ENCODE measurements at regions not wholly inside any gene's neighbourhood (a gene's known extent, or its start where the extent isn't known, plus 50 kb on each side); places are given as distances from the start of the nearest gene placed in this dataset.
"Not testable (repeated sequence)": the region's sequence is repeated elsewhere in the genome, so short reads cannot be mapped to it uniquely, and the experiment has no call there.

GRCh38 chr21:9026729-9027416, 1494.5 kb upstream of the TPTE start:
- FAIRE-seq = not testable (repeated sequence)

- not testable (repeated sequence) for FAIRE-seq
Measured at GRCh38 chr21:9027417-9027800, 1494.0 kb upstream of the TPTE start.

- FAIRE-seq = not testable (repeated sequence)
Measured at GRCh38 chr21:9028624-9029431, 1492.6 kb upstream of the TPTE start.

- not testable (repeated sequence) for FAIRE-seq
Measured at GRCh38 chr21:9030141-9030665, 1491.2 kb upstream of the TPTE start.

GRCh38 chr21:9031482-9032374, 1489.7 kb upstream of the TPTE start:
- FAIRE-seq = not testable (repeated sequence)

- not testable (repeated sequence) for FAIRE-seq
Measured at GRCh38 chr21:9032547-9032946, 1488.8 kb upstream of the TPTE start.

- FAIRE-seq = not testable (repeated sequence)
Measured at GRCh38 chr21:9033295-9033694, 1488.1 kb upstream of the TPTE start.

- not testable (repeated sequence) for FAIRE-seq
Measured at GRCh38 chr21:9034491-9035200, 1486.7 kb upstream of the TPTE start.

GRCh38 chr21:9035225-9035624, 1486.2 kb upstream of the TPTE start:
- not testable (repeated sequence) for FAIRE-seq

- FAIRE-seq = not testable (repeated sequence)
Measured at GRCh38 chr21:9035970-9036369, 1485.4 kb upstream of the TPTE start.

GRCh38 chr21:9036966-9037587, 1484.3 kb upstream of the TPTE start:
- FAIRE-seq = not testable (repeated sequence)

GRCh38 chr21:9037588-9038544, 1483.5 kb upstream of the TPTE start:
- FAIRE-seq = not testable (repeated sequence)

- not testable (repeated sequence) for FAIRE-seq
Measured at GRCh38 chr21:9039520-9040365, 1481.6 kb upstream of the TPTE start.

- FAIRE-seq = not testable (repeated sequence)
Measured at GRCh38 chr21:9040406-9040805, 1481.0 kb upstream of the TPTE start.

- FAIRE-seq = not testable (repeated sequence)
Measured at GRCh38 chr21:9041175-9041948, 1480.0 kb upstream of the TPTE start.

GRCh38 chr21:9043089-9043488, 1478.3 kb upstream of the TPTE start:
- FAIRE-seq = not testable (repeated sequence)

- not testable (repeated sequence) for FAIRE-seq
Measured at GRCh38 chr21:9046870-9047269, 1474.5 kb upstream of the TPTE start.

GRCh38 chr21:9067515-9067914, 1453.9 kb upstream of the TPTE start:
- FAIRE-seq = not testable (repeated sequence)

Measured in G401.6 (cell line).